Ascending aorta (tissue), 2 donors: ENCODE measurements at regions not wholly inside any gene's neighbourhood (a gene's known extent, or its start where the extent isn't known, plus 50 kb on each side); places are given as distances from the start of the nearest gene placed in this dataset.

ENCODE experiments used
- DNase-seq, 2 donors: peaks; one replicate each; pipeline ENCODE4 v3.0.0-alpha.2; 2019; ENCODE audit warnings: low spot score in 2 of 2
- H3K27ac ChIP-seq, 2 donors: fragments of 200-600 bp; sonication (generic); one replicate each; pipeline ENCODE4 v1.5.1; 2016 to 2017; ENCODE audit warnings: mild to moderate bottlenecking in 1 of 2
- H3K27me3 ChIP-seq: fragments of 200-600 bp; sonication (generic); one replicate; pipeline ENCODE4 v1.5.1; 2017
- H3K36me3 ChIP-seq, 2 donors: fragments of 200-600 bp; sonication (generic); one replicate each; pipeline ENCODE4 v1.5.1; 2016
- H3K4me1 ChIP-seq, 2 donors: fragments of 200-600 bp; sonication (generic); one replicate each; pipeline ENCODE4 v1.5.1; 2016 to 2017; ENCODE audit warnings: mild to moderate bottlenecking in 1 of 2
- H3K4me3 ChIP-seq, 2 donors: fragments of 200-600 bp; sonication (generic); one replicate each; pipeline ENCODE4 v1.5.1; 2016 to 2017; ENCODE audit warnings: mild to moderate bottlenecking in 1 of 2
- H3K9me3 ChIP-seq, 2 donors: fragments of 200-600 bp; sonication (generic); one replicate each; pipeline ENCODE4 v1.5.1; 2016
- CTCF ChIP-seq, 3 experiments: fragments of 200-600 bp in 2 of 3; fragments of 450-650 bp in 1 of 3; sonication (generic) in 2 of 3; IDR thresholded peaks; one replicate each; pipeline ENCODE4 v1.5.1; 2016 to 2019; ENCODE audit warnings: antibody characterized with exemption in 3 of 3, mild to moderate bottlenecking in 1 of 3, moderate library complexity in 1 of 3
- intact Hi-C: fragments of 100-400 bp; cut with DNase I; formaldehyde crosslinking; loops from one replicate; pipeline ENCODE4 v1.15.1; 2023

GRCh38 chr2:121955426-121955825, 200.0 kb downstream of the TSN start:
- no peaks in the 10 kb centered on the region for H3K4me1 ChIP-seq
- H3K27ac ChIP-seq: no peak overlapping the region
- no peaks in the 10 kb centered on the region for H3K36me3 ChIP-seq
- H3K4me3 ChIP-seq: no peak overlapping the region
- H3K9me3 ChIP-seq: no peaks in the 10 kb centered on the region
- no peak for DNase-seq
- no peaks in the 10 kb centered on the region for H3K27me3 ChIP-seq
- TF ChIP-seq CTCF (IDR thresholded peaks at IDR 0.05): no peak
- intact Hi-C loops: no loop called here

GRCh38 chr2:121955872-121956271, 200.4 kb downstream of the TSN start:
- Histone ChIP-seq H3K36me3 (no peaks in the 10 kb centered on the region), H3K27ac (no peak overlapping the region), H3K4me1 (no peaks in the 10 kb centered on the region), H3K9me3 (no peaks in the 10 kb centered on the region), H3K27me3 (no peaks in the 10 kb centered on the region), H3K4me3 (no peak overlapping the region)
- intact Hi-C loops: no loop called here
- no peak for DNase-seq
- no peak for TF ChIP-seq CTCF (IDR thresholded peaks at IDR 0.05)

GRCh38 chr2:121960251-121960650, 204.8 kb downstream of the TSN start:
- Histone ChIP-seq H3K4me1 (no peaks in the 10 kb centered on the region), H3K27me3 (no peaks in the 10 kb centered on the region), H3K36me3 (no peaks in the 10 kb centered on the region), H3K9me3 (no peaks in the 10 kb centered on the region), H3K4me3 (no peak overlapping the region), H3K27ac (no peak overlapping the region)
- TF ChIP-seq CTCF (IDR thresholded peaks at IDR 0.05): no peak
- intact Hi-C loops: no loop called here
- no peak for DNase-seq

GRCh38 chr2:121961761-121962160, 206.3 kb downstream of the TSN start:
- TF ChIP-seq CTCF (IDR thresholded peaks at IDR 0.05): no peak
- Histone ChIP-seq H3K27ac (no peak overlapping the region), H3K4me3 (no peak overlapping the region), H3K9me3 (no peaks in the 10 kb centered on the region), H3K36me3 (no peaks in the 10 kb centered on the region), H3K27me3 (no peaks in the 10 kb centered on the region), H3K4me1 (no peaks in the 10 kb centered on the region)
- no peak for DNase-seq
- intact Hi-C loops: no loop called here

- Histone ChIP-seq H3K9me3 (no peaks in the 10 kb centered on the region), H3K36me3 (no peaks in the 10 kb centered on the region), H3K4me1 (peaks cover 0 to 21% of the 10 kb centered on the region in 2 donors), H3K27ac (no peak overlapping the region), H3K27me3 (no peaks in the 10 kb centered on the region), H3K4me3 (no peak overlapping the region)
- no peak for TF ChIP-seq CTCF (IDR thresholded peaks at IDR 0.05)
- DNase-seq: no peak
- intact Hi-C loops: no loop called here
Measured at GRCh38 chr2:121965661-121966060, 210.2 kb downstream of the TSN start.

DNA sequence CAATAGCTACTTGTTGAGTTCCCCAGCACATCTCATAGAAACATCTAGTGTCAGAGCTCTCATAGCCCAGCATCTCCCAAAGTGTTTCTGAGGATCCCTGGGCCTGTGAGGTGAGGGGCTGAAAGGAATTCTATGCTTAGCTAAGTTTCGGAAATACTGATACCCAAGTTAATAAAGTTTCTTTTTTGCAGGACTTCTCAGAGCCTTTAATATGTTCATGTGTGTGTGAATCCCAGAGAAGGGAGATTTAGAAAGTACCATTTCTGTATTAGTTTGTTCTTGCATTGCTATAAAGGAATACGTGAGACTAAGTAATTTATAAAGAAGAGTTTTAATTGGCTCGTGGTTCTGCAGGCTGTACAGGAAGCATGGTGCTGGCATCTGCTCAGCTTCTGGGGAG, 211.2 kb downstream of the TSN start:
- no peak overlapping the region for H3K27ac ChIP-seq
- no peaks in the 10 kb centered on the region for H3K36me3 ChIP-seq
- no peak overlapping the region for H3K4me3 ChIP-seq
- intact Hi-C loops: no loop called here
- no peak for DNase-seq
- no peaks in the 10 kb centered on the region for H3K9me3 ChIP-seq
- no peak for TF ChIP-seq CTCF (IDR thresholded peaks at IDR 0.05)
- peaks cover 0 to 21% of the 10 kb centered on the region in 2 donors for H3K4me1 ChIP-seq
- H3K27me3 ChIP-seq: no peaks in the 10 kb centered on the region
